SK-N-SH (cell line): ENCODE measurements at regions not wholly inside any gene's neighbourhood (a gene's known extent, or its start where the extent isn't known, plus 50 kb on each side); places are given as distances from the start of the nearest gene placed in this dataset.

Source experiments
- CTCF ChIA-PET: fragments of 300-600, 350-600 bp; formaldehyde crosslinking; extraction: SDS; loops from one replicate; lab custom pipeline; 2021; lab: Yijun Ruan, JAX
- POLR2A ChIA-PET: fragments of 350-600 bp; sonication (Branson Sonifier 250); formaldehyde crosslinking; extraction: SDS; loops from one replicate; lab custom pipeline; 2020; ENCODE audit warnings: antibody characterized with exemption, inconsistent platforms; lab: Yijun Ruan, JAX
- DNase-seq: peaks from one replicate; pipeline ENCODE4 v3.0.0; 2012
- H2AFZ ChIP-seq: fragments of 200-600 bp; sonication (generic); 2 replicates; pipeline ENCODE4 v1.8.1; 2016; ENCODE audit warnings: antibody characterized with exemption, mild to moderate bottlenecking, low read depth
- H3F3A ChIP-seq: fragments of 200-600 bp; sonication (generic); replicated peaks from 2 replicates; pipeline ENCODE3; 2016; ENCODE audit warnings: antibody characterized with exemption, mild to moderate bottlenecking; ENCODE audit not compliant: insufficient read depth
- H3K27ac ChIP-seq, 2 experiments: fragments of 200-500 bp in 1 of 2; fragments of 200-600 bp in 1 of 2; sonication (Bioruptor generic) in 1 of 2; sonication (generic), shearing (Covaris generic) in 1 of 2; 2 replicates each; pipeline versions ENCODE4 v1.5.1 to v1.6.1; 2014 to 2016; ENCODE audit warnings: low read depth in 2 of 2, inconsistent platforms in 1 of 2, low read length in 1 of 2, mild to moderate bottlenecking in 1 of 2, mixed read lengths in 1 of 2
- H3K27me3 ChIP-seq: fragments of 200-600 bp; sonication (generic), shearing (Covaris generic); 2 replicates; pipeline ENCODE4 v1.6.1; 2016; ENCODE audit warnings: mixed run types; ENCODE audit not compliant: insufficient read depth
- H3K36me3 ChIP-seq, 2 experiments: fragments of 200-500 bp in 1 of 2; fragments of 200-600 bp in 1 of 2; sonication (Bioruptor generic) in 1 of 2; sonication (generic) in 1 of 2; replicated peaks in 1 of 2; 2 replicates each; pipeline versions ENCODE3 to v1.5.1; 2014 to 2016; ENCODE audit warnings: low read length in 1 of 2, mild to moderate bottlenecking in 1 of 2; ENCODE audit not compliant: insufficient read depth in 2 of 2, control insufficient read depth in 1 of 2
- H3K4me1 ChIP-seq, 2 experiments: fragments of 200-500 bp in 1 of 2; fragments of 200-600 bp in 1 of 2; sonication (Bioruptor generic) in 1 of 2; sonication (generic), shearing (Covaris generic) in 1 of 2; 2 replicates each; pipeline versions ENCODE4 v1.5.1 to v1.6.1; 2014 to 2016; ENCODE audit warnings: low read depth in 1 of 2, low read length in 1 of 2, mixed run types in 1 of 2; ENCODE audit not compliant: insufficient read depth in 2 of 2, control insufficient read depth in 1 of 2
- H3K4me2 ChIP-seq: fragments of 200-600 bp; sonication (generic), shearing (Covaris generic); 2 replicates; pipeline ENCODE4 v1.6.1; 2017; ENCODE audit warnings: mixed run types
- H3K4me3 ChIP-seq, 2 experiments: fragments of 200-500 bp in 1 of 2; fragments of 200-600 bp in 1 of 2; sonication (Bioruptor generic) in 1 of 2; sonication (generic), shearing (Covaris generic) in 1 of 2; 2 replicates each; pipeline versions ENCODE4 v1.5.1 to v1.8.1; 2014 to 2016; ENCODE audit warnings: low read depth in 2 of 2, inconsistent platforms in 1 of 2, low read length in 1 of 2, mild to moderate bottlenecking in 1 of 2, mixed read lengths in 1 of 2, moderate library complexity in 1 of 2
- H3K79me2 ChIP-seq: fragments of 200-600 bp; sonication (generic); 2 replicates; pipeline ENCODE4 v1.8.1; 2017; ENCODE audit warnings: mild to moderate bottlenecking; ENCODE audit not compliant: insufficient read depth
- H3K9ac ChIP-seq: fragments of 200-600 bp; sonication (generic); 2 replicates; pipeline ENCODE4 v1.6.1; 2017; ENCODE audit warnings: mixed run types
- H3K9me2 ChIP-seq: fragments of 200-600 bp; sonication (generic); 2 replicates; pipeline ENCODE4 v1.6.1; 2017; ENCODE audit warnings: mixed run types
- H3K9me3 ChIP-seq: fragments of 200-600 bp; sonication (generic); 2 replicates; pipeline ENCODE4 v1.6.1; 2017; ENCODE audit warnings: mixed run types, mild to moderate bottlenecking, moderate library complexity
- H4K20me1 ChIP-seq: fragments of 200-600 bp; sonication (generic); 2 replicates; pipeline ENCODE4 v1.6.1; 2017; ENCODE audit warnings: mild to moderate bottlenecking, mixed run types; ENCODE audit not compliant: insufficient read depth
- CTCF ChIP-seq: fragments of 200-600 bp; sonication (generic); IDR thresholded peaks from 2 replicates; pipeline ENCODE4 v1.6.1; 2017; ENCODE audit warnings: antibody characterized with exemption, mild to moderate bottlenecking, moderate library complexity
- ELF1 ChIP-seq: IDR thresholded peaks from 2 replicates; pipeline ENCODE4 v1.4.0; 2012
- EP300 ChIP-seq, 2 experiments: IDR thresholded peaks; 2 replicates each; pipeline versions ENCODE4 v1.4.0 to v1.6.1; 2012; ENCODE audit warnings: borderline replicate concordance in 1 of 2, low read depth in 1 of 2, low read length in 1 of 2
- FOXM1 ChIP-seq: IDR thresholded peaks from 2 replicates; pipeline ENCODE4 v1.4.0; 2012; ENCODE audit warnings: low read depth, mild to moderate bottlenecking
- GABPA ChIP-seq: IDR thresholded peaks from 2 replicates; pipeline ENCODE4 v1.4.0; 2012; ENCODE audit warnings: low read depth, mild to moderate bottlenecking
- IRF3 ChIP-seq: fragments of 150-350 bp; IDR thresholded peaks from 2 replicates; pipeline ENCODE4 v1.6.1; 2016; ENCODE audit warnings: mild to moderate bottlenecking, low read depth, low read length
- JUND ChIP-seq: IDR thresholded peaks from 2 replicates; pipeline ENCODE4 v1.4.0; 2012
- MEF2A ChIP-seq: IDR thresholded peaks from 2 replicates; pipeline ENCODE4 v1.4.0; 2012; ENCODE audit warnings: low read depth, borderline replicate concordance
- NFIC ChIP-seq: IDR thresholded peaks from 2 replicates; pipeline ENCODE4 v1.4.0; 2012; ENCODE audit warnings: borderline replicate concordance
- NRF1 ChIP-seq: IDR thresholded peaks from 2 replicates; pipeline ENCODE4 v1.6.1; 2012; ENCODE audit warnings: low read depth, mild to moderate bottlenecking, low read length
- POLR2AphosphoS5 ChIP-seq: IDR thresholded peaks from 2 replicates; pipeline ENCODE4 v1.6.1; 2012; ENCODE audit warnings: low read depth, low read length
- SIN3A ChIP-seq: IDR thresholded peaks from 2 replicates; pipeline ENCODE4 v1.6.1; 2012; ENCODE audit warnings: low read depth, mild to moderate bottlenecking, low read length, moderate library complexity, borderline replicate concordance
- TAF1 ChIP-seq: IDR thresholded peaks from 2 replicates; pipeline ENCODE4 v1.6.1; 2012; ENCODE audit warnings: low read depth, mild to moderate bottlenecking, low read length, moderate library complexity, borderline replicate concordance
- USF1 ChIP-seq: IDR thresholded peaks from 2 replicates; pipeline ENCODE4 v1.4.0; 2012; ENCODE audit warnings: low read depth, borderline replicate concordance
- YY1 ChIP-seq: IDR thresholded peaks from 2 replicates; pipeline ENCODE4 v1.4.0; 2012; ENCODE audit warnings: low read depth, mild to moderate bottlenecking
- WGBS: methylation state at CpG from one replicate; pipeline ENCODE4 v1.1.6; 2017; ENCODE audit warnings: low lambda C conversion rate; 5-methylcytosine and 5-hydroxymethylcytosine counted together

GRCh38 chr12:19783547-19784444, 344.5 kb downstream of the AEBP2 start:
- H3K27ac ChIP-seq, result no peak overlapping the region
- no peaks in the 10 kb centered on the region for H3K79me2 ChIP-seq
- ChIA-PET POLR2A (no interaction called here), CTCF (interaction anchor here (0.7 kb wide), 1 partner anchor 12 kb away, joined by 3 read pairs; no protein-coding TSS in a partner anchor)
- WGBS, result 88% methylated on average over 22 of the region's 29 CpGs
- no peaks in the 10 kb centered on the region for H3K27me3 ChIP-seq
- H3F3A ChIP-seq, result no peaks in the 10 kb centered on the region
- H3K4me1 ChIP-seq, result no peaks in the 10 kb centered on the region
- no peak overlapping the region for H3K4me3 ChIP-seq
- no peaks in the 10 kb centered on the region for H3K9me3 ChIP-seq
- no peaks in the 10 kb centered on the region for H4K20me1 ChIP-seq
- no peak overlapping the region for H2AFZ ChIP-seq
- H3K9me2 ChIP-seq, result no peaks in the 10 kb centered on the region
- H3K36me3 ChIP-seq, result no peaks in the 10 kb centered on the region
- H3K4me2 ChIP-seq, result no peak overlapping the region
- TF ChIP-seq FOXM1 (no peak), NRF1 (no peak), GABPA (no peak)
- H3K9ac ChIP-seq, result no peak overlapping the region
- DNase-seq, result no peak

- CTCF ChIA-PET, result interaction anchor here (1.1 kb wide), 1 partner anchor 15 kb away, joined by 3 read pairs; no protein-coding TSS in a partner anchor
- Histone ChIP-seq H3K9me2 (0 out of 2 replicates have a peak, but pooled peaks cover 4% of the 10 kb centered on the region), H3K27ac (no peak overlapping the region), H3K4me1 (no peaks in the 10 kb centered on the region), H3K36me3 (no peaks in the 10 kb centered on the region), H3K27me3 (no peaks in the 10 kb centered on the region), H3K4me2 (no peak overlapping the region), H3K9ac (no peak overlapping the region), H4K20me1 (no peaks in the 10 kb centered on the region), H3K9me3 (no peaks in the 10 kb centered on the region), H2AFZ (no peak overlapping the region), H3K79me2 (no peaks in the 10 kb centered on the region), H3K4me3 (no peak overlapping the region), H3F3A (peaks cover 3% of the 10 kb centered on the region)
- no peak for DNase-seq
- TF ChIP-seq POLR2AphosphoS5, result no peak
- no peak for TF ChIP-seq NFIC
- TF ChIP-seq MEF2A, result no peak
- TF ChIP-seq CTCF, result no peak
- TF ChIP-seq ELF1, result no peak
- no peak for TF ChIP-seq JUND
- POLR2A ChIA-PET, result no interaction called here
Observed at GRCh38 chr12:19792028-19792427, 352.7 kb downstream of the AEBP2 start.

- WGBS, result 82% methylated on average over 1 of the region's 1 CpG
- Histone ChIP-seq H3K36me3 (no peaks in the 10 kb centered on the region), H3K4me2 (no peak overlapping the region), H3F3A (peaks cover 3% of the 10 kb centered on the region), H3K27ac (no peak overlapping the region), H3K27me3 (no peaks in the 10 kb centered on the region), H3K9me3 (no peaks in the 10 kb centered on the region), H4K20me1 (no peaks in the 10 kb centered on the region), H3K4me1 (no peaks in the 10 kb centered on the region), H2AFZ (no peak overlapping the region; the same call in 1 of the 2 replicates), H3K4me3 (no peak overlapping the region), H3K9me2 (0 out of 2 replicates have a peak, but pooled peaks cover 4% of the 10 kb centered on the region), H3K9ac (no peak overlapping the region), H3K79me2 (no peaks in the 10 kb centered on the region)
- ChIA-PET CTCF (interaction anchor here (0.6 kb wide), 1 partner anchor 1390 kb away, joined by 3 read pairs; no protein-coding TSS in a partner anchor), POLR2A (no interaction called here)
- no peak for DNase-seq
- TF ChIP-seq EP300 (IDR thresholded peaks at IDR 0.05; ENCODE audit: borderline replicate concordance in 1 of 2, low read depth in 1 of 2, low read length in 1 of 2) (no peak), USF1 (no peak), YY1 (no peak), TAF1 (no peak), IRF3 (no peak), ELF1 (no peak), SIN3A (no peak), MEF2A (no peak), CTCF (no peak), JUND (no peak), POLR2AphosphoS5 (no peak)
Observed at GRCh38 chr12:19794116-19794515, 354.8 kb downstream of the AEBP2 start.
